Naive thymus-derived CD4-positive, alpha-beta T cell (primary cell): ENCODE measurements at regions not wholly inside any gene's neighbourhood (a gene's known extent, or its start where the extent isn't known, plus 50 kb on each side); places are given as distances from the start of the nearest gene placed in this dataset.
A peak's percentile ranks its signal among the peaks of the same experiment; 100 is the strongest.

Source experiments
- ATAC-seq: fragments of 150-1000 bp; cut with Tn5 transposase; 2 replicates; pipeline ENCODE4 v1.10.0; 2021; ENCODE audit warnings: mild to moderate bottlenecking, moderate library complexity
- CTCF ChIA-PET: fragments of 350-600 bp; sonication (Branson Sonifier 250); formaldehyde crosslinking; loops from one replicate; lab custom pipeline; 2021; ENCODE audit warnings: antibody characterized with exemption; lab: Charles Lee
- POLR2A ChIA-PET: fragments of 350-600 bp; sonication (Branson Sonifier 250); formaldehyde crosslinking; loops from one replicate; lab custom pipeline; 2021; ENCODE audit warnings: antibody characterized with exemption, inconsistent platforms; lab: Charles Lee
- DNase-seq, 9 donors: peaks; one replicate each; pipeline versions ENCODE4 v3.0.0 to v3.0.0-alpha.2; 2020 to 2022; ENCODE audit warnings: mixed read lengths in 1 of 9
- H3K27ac ChIP-seq: one replicate; pipeline ENCODE4 v1.7.0; 2013; ENCODE audit warnings: mild to moderate bottlenecking, low read depth, low read length, moderate library complexity
- H3K27me3 ChIP-seq, 2 donors: one replicate each; pipeline ENCODE4 v1.7.0; 2013; ENCODE audit warnings: low read length in 2 of 2, mild to moderate bottlenecking in 2 of 2, moderate library complexity in 2 of 2; ENCODE audit not compliant: control insufficient read depth in 2 of 2, insufficient read depth in 2 of 2
- H3K36me3 ChIP-seq, 3 experiments: 1 replicate in 2 of 3; 2 replicates in 1 of 3; pipeline ENCODE4 v1.7.0; 2013; ENCODE audit warnings: low read length in 3 of 3, mild to moderate bottlenecking in 3 of 3, moderate library complexity in 1 of 3; ENCODE audit not compliant: insufficient read depth in 3 of 3, control insufficient read depth in 2 of 3
- H3K4me1 ChIP-seq, 2 donors: one replicate each; pipeline ENCODE4 v1.7.0; 2013; ENCODE audit warnings: low read length in 2 of 2, mild to moderate bottlenecking in 2 of 2, moderate library complexity in 1 of 2; ENCODE audit not compliant: control insufficient read depth in 2 of 2, insufficient read depth in 2 of 2
- H3K4me3 ChIP-seq: 2 replicates; pipeline ENCODE4 v1.7.0; 2013; ENCODE audit warnings: mild to moderate bottlenecking, low read length
- H3K9me3 ChIP-seq, 3 experiments: 1 replicate in 2 of 3; 2 replicates in 1 of 3; pipeline ENCODE4 v1.7.0; 2013; ENCODE audit warnings: low read length in 3 of 3; ENCODE audit not compliant: control insufficient read depth in 2 of 3
- H3K27ac Mint-ChIP-seq, 9 donors: one replicate each; pipeline ENCODE4 v1.8.0; 2020 to 2022; ENCODE audit warnings: mixed read lengths in 9 of 9, mild to moderate bottlenecking in 8 of 9, moderate library complexity in 5 of 9, inconsistent platforms in 2 of 9
- H3K27me3 Mint-ChIP-seq, 5 donors: one replicate each; pipeline ENCODE4 v1.8.0; 2021 to 2022; ENCODE audit warnings: mixed read lengths in 5 of 5, mild to moderate bottlenecking in 1 of 5
- H3K36me3 Mint-ChIP-seq, 5 donors: one replicate each; pipeline ENCODE4 v1.8.0; 2020 to 2022; ENCODE audit warnings: mixed read lengths in 5 of 5, mild to moderate bottlenecking in 3 of 5, inconsistent platforms in 1 of 5
- H3K4me1 Mint-ChIP-seq, 7 donors: one replicate each; pipeline ENCODE4 v1.8.0; 2020 to 2022; ENCODE audit warnings: mixed read lengths in 7 of 7, mild to moderate bottlenecking in 3 of 7, inconsistent platforms in 1 of 7
- H3K4me3 Mint-ChIP-seq, 10 donors: one replicate each; pipeline ENCODE4 v1.8.0; 2020 to 2022; ENCODE audit warnings: mild to moderate bottlenecking in 10 of 10, mixed read lengths in 10 of 10, moderate library complexity in 6 of 10, inconsistent platforms in 2 of 10
- H3K9me3 Mint-ChIP-seq, 11 donors: one replicate each; pipeline ENCODE4 v1.8.0; 2020 to 2022; ENCODE audit warnings: mixed read lengths in 11 of 11, mild to moderate bottlenecking in 4 of 11, inconsistent platforms in 1 of 11, moderate library complexity in 1 of 11
- intact Hi-C, 2 donors: fragments of 100-400 bp; cut with micrococcal nuclease; formaldehyde crosslinking; loops; one replicate each; pipeline ENCODE4 v1.15.1; 2023

DNA sequence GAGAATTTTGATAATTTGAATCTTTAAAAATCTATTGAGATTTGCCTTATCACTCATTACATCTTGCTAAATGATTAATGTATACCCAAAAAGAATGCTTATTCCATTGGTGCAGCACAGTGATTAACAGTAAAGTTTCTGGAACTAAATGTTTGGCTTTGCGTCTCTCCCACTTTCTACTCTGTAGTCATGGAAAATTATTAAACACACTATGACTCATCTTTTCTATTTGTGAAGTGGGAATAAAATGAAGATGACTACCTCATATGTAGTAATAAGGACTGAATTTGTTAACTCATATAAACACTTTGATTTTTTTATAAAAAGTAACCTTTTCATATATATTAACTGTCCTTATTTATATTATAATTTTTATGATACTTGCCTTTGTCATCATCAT, 118.1 kb downstream of the RERGL start:
- H3K27ac ChIP-seq, result no peak overlapping the region
- no peak for ATAC-seq
- Mint-ChIP-seq H3K36me3 (no peaks in the 10 kb centered on the region), H3K4me3 (no peak overlapping the region), H3K4me1 (no peaks in the 10 kb centered on the region), H3K9me3 (peaks cover 0 to 24% (median 13%) of the 10 kb centered on the region in 11 donors), H3K27me3 (no peaks in the 10 kb centered on the region), H3K27ac (no peak overlapping the region)
- DNase-seq, result no peak
- H3K4me3 ChIP-seq, result no peak overlapping the region
- intact Hi-C loops, result no loop called here
- H3K27me3 ChIP-seq, result no peaks in the 10 kb centered on the region
- H3K36me3 ChIP-seq, result no peaks in the 10 kb centered on the region
- ChIA-PET POLR2A (no interaction called here), CTCF (no interaction called here)
- no peaks in the 10 kb centered on the region for H3K4me1 ChIP-seq
- H3K9me3 ChIP-seq, result no peaks in the 10 kb centered on the region

DNA sequence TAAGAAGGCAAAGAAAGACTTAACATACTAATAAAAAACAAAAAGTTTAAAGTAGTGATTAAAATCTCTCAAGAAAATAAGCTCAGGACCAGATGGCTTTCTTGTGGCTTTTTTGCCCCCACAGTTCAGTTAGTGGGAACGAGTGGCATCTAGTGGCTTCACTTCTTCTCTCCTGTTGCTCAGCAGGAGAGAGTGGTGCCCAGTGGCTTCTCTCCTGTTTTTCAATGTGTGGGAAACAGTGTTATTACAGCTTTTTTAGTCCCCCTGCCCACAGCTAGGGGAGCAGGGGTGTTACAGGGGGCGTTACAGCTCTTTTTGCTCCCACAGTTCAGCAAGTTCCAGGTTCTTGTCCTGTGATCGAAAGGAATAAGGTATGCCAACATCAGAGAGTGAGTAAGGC, 135.2 kb downstream of the RERGL start:
- POLR2A ChIA-PET, result no interaction called here
- intact Hi-C loops, result no loop called here

DNA sequence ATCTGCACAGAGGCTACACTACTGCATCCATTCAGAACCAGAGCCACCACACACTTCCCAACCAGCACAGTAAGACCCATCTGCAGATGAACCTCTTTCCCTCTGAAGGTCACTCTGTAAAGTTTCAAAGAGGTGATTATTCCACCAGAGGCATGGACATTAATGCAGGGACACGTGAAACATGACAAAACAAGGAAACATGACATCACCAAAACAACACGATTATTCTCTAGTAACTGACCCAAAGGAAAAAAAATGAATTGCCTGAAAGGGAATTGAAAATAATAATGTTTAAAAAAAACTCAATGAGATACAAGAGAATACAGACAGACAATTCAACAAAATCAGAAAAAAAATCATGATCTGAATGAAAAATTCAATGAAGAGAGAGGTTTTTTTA, 139.1 kb downstream of the RERGL start:
- no peaks in the 10 kb centered on the region for H3K27me3 ChIP-seq
- no peaks in the 10 kb centered on the region for H3K4me1 Mint-ChIP-seq
- peaks cover 0 to 6% (median 0%) of the 10 kb centered on the region in 3 experiments for H3K9me3 ChIP-seq
- no peak overlapping the region for H3K27ac Mint-ChIP-seq
- no peak overlapping the region for H3K27ac ChIP-seq
- no peak overlapping the region for H3K4me3 Mint-ChIP-seq
- no peak for DNase-seq
- ATAC-seq, result no peak
- H3K36me3 ChIP-seq, result no peaks in the 10 kb centered on the region
- H3K4me1 ChIP-seq, result no peaks in the 10 kb centered on the region
- peaks cover 0 to 4% (median 0%) of the 10 kb centered on the region in 5 donors for H3K36me3 Mint-ChIP-seq
- H3K27me3 Mint-ChIP-seq, result no peaks in the 10 kb centered on the region
- H3K4me3 ChIP-seq, result no peak overlapping the region
- intact Hi-C loops, result no loop called here
- peaks cover 0 to 24% (median 6%) of the 10 kb centered on the region in 11 donors for H3K9me3 Mint-ChIP-seq
- CTCF ChIA-PET, result no interaction called here
- POLR2A ChIA-PET, result no interaction called here

More for the DNA sequence above, 135.2 kb downstream of the RERGL start:
- CTCF ChIA-PET, result no interaction called here
- peaks cover 0 to 3% (median 0%) of the 10 kb centered on the region in 3 experiments for H3K9me3 ChIP-seq
- H3K27me3 ChIP-seq, result no peaks in the 10 kb centered on the region
- peak overlapping the region in 1 of 9 donors; percentile 78 for H3K27ac Mint-ChIP-seq
- no peaks in the 10 kb centered on the region for H3K36me3 ChIP-seq
- no peaks in the 10 kb centered on the region for H3K4me1 ChIP-seq
- no peak for DNase-seq
- H3K4me3 Mint-ChIP-seq, result no peak overlapping the region
- H3K27ac ChIP-seq, result no peak overlapping the region
- H3K9me3 Mint-ChIP-seq, result peaks cover 3 to 27% (median 6%) of the 10 kb centered on the region in 11 donors
- H3K4me1 Mint-ChIP-seq, result no peaks in the 10 kb centered on the region
- ATAC-seq, result no peak
- H3K36me3 Mint-ChIP-seq, result peaks cover 0 to 4% (median 0%) of the 10 kb centered on the region in 5 donors
- no peak overlapping the region for H3K4me3 ChIP-seq
- H3K27me3 Mint-ChIP-seq, result no peaks in the 10 kb centered on the region

GRCh38 chr12:17949558-17950141, 140.3 kb downstream of the RERGL start:
- Mint-ChIP-seq H3K4me1 (no peaks in the 10 kb centered on the region), H3K36me3 (peaks cover 0 to 4% (median 0%) of the 10 kb centered on the region in 5 donors), H3K9me3 (peaks cover 3 to 21% (median 6%) of the 10 kb centered on the region in 11 donors), H3K4me3 (no peak overlapping the region), H3K27me3 (no peaks in the 10 kb centered on the region), H3K27ac (no peak overlapping the region)
- H3K9me3 ChIP-seq, result peaks cover 0 to 6% (median 0%) of the 10 kb centered on the region in 3 experiments
- H3K4me1 ChIP-seq, result no peaks in the 10 kb centered on the region
- H3K4me3 ChIP-seq, result no peak overlapping the region
- H3K27ac ChIP-seq, result no peak overlapping the region
- DNase-seq, result no peak
- no peaks in the 10 kb centered on the region for H3K27me3 ChIP-seq
- intact Hi-C loops, result no loop called here
- ChIA-PET POLR2A (no interaction called here), CTCF (no interaction called here)
- no peaks in the 10 kb centered on the region for H3K36me3 ChIP-seq
- no peak for ATAC-seq

DNA sequence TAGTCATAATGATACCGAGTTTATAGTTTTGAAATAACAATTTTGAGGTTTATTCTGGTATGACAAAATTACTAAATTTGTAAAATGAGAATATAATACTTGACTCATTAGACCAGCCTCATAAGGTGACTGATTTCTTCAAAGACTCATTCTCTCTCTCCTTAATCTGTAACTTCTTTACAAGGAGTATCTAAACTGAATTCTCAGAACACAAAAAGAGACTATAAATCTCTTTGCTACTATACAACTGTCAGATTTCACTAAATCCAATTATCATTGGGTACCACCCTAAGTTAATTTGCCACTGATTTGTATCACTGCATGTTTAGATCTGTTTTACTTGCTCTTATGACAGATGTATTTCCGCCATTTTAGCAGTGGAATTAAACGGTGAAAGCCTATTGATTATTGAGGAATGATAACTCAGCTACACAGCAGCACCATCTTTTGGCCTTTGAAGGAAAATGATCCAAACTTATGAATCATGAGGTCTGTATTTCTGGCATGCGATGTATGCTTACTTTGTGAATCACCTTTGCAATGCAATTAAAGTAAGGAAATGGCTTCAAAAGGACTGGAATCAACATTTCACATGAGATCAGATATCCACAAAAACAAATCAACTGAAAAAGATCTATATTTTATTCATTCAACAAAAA, 161.2 kb downstream of the RERGL start:
- H3K4me1 ChIP-seq, result no peaks in the 10 kb centered on the region
- no peak for ATAC-seq
- Mint-ChIP-seq H3K4me1 (no peaks in the 10 kb centered on the region), H3K36me3 (no peaks in the 10 kb centered on the region), H3K9me3 (peaks cover 0 to 34% (median 5%) of the 10 kb centered on the region in 11 donors), H3K4me3 (no peak overlapping the region), H3K27me3 (no peaks in the 10 kb centered on the region), H3K27ac (no peak overlapping the region)
- no peak overlapping the region for H3K4me3 ChIP-seq
- CTCF ChIA-PET, result no interaction called here
- H3K36me3 ChIP-seq, result no peaks in the 10 kb centered on the region
- no peaks in the 10 kb centered on the region for H3K27me3 ChIP-seq
- no peak for DNase-seq
- H3K27ac ChIP-seq, result no peak overlapping the region
- intact Hi-C loops, result no loop called here
- POLR2A ChIA-PET, result no interaction called here
- H3K9me3 ChIP-seq, result no peaks in the 10 kb centered on the region

DNA sequence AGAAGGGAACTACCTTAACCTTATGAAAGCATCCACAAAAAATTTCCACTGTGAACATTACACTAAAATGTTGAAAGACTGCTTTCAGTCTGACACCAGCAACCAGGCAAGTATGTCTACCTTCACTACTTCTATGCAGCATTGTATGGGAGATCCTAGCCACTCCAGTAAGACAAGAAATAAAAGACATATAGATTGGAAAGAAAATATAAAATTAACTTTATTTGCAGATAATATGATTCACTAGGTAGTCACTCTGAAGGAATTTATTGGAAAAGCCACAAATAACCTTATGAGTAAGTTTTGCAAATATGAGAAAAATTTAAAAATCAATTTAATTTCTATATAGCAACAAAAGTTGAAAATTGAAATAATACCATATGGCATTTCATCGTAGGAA, 172.0 kb downstream of the RERGL start:
- H3K27ac ChIP-seq, result no peak overlapping the region
- no peaks in the 10 kb centered on the region for H3K27me3 ChIP-seq
- Mint-ChIP-seq H3K4me3 (no peak overlapping the region), H3K9me3 (peaks cover 0 to 19% (median 5%) of the 10 kb centered on the region in 11 donors), H3K4me1 (no peaks in the 10 kb centered on the region), H3K36me3 (no peaks in the 10 kb centered on the region), H3K27me3 (no peaks in the 10 kb centered on the region), H3K27ac (no peak overlapping the region)
- ChIA-PET CTCF (no interaction called here), POLR2A (no interaction called here)
- no peak overlapping the region for H3K4me3 ChIP-seq
- intact Hi-C loops, result no loop called here
- H3K9me3 ChIP-seq, result peaks cover 0 to 11% (median 0%) of the 10 kb centered on the region in 3 experiments
- no peak for DNase-seq
- H3K36me3 ChIP-seq, result no peaks in the 10 kb centered on the region
- no peak for ATAC-seq
- no peaks in the 10 kb centered on the region for H3K4me1 ChIP-seq

DNA sequence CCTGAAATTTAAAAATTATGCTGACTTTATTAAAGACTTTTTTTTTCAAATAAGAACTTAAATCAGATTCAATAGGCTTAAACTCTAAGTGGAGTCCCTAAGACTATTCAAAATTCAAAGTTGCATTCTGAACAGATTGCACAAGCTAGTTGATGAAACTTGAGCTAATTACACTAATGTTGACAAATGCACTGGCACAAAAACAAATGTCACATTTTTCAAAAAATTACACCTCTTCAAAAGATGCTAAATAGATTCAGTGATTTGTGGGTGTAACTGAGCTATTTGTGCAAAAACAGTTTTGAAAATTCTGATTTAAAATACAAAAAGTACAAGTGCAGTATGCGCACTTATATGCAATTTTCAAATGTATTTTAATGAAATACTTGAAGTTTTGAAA, 205.4 kb downstream of the RERGL start:
- Histone ChIP-seq H3K27ac (no peak overlapping the region), H3K36me3 (no peaks in the 10 kb centered on the region), H3K4me3 (no peak overlapping the region), H3K27me3 (no peaks in the 10 kb centered on the region), H3K4me1 (no peaks in the 10 kb centered on the region), H3K9me3 (no peaks in the 10 kb centered on the region)
- Mint-ChIP-seq H3K4me1 (no peaks in the 10 kb centered on the region), H3K36me3 (no peaks in the 10 kb centered on the region), H3K27ac (no peak overlapping the region), H3K27me3 (no peaks in the 10 kb centered on the region), H3K9me3 (peaks cover 0 to 37% (median 4%) of the 10 kb centered on the region in 11 donors), H3K4me3 (no peak overlapping the region)
- ATAC-seq (no peak), DNase-seq (no peak)
- intact Hi-C loops, result no loop called here
- ChIA-PET CTCF (no interaction called here), POLR2A (no interaction called here)
